Mammary epithelial cell (primary cell): ENCODE measurements at regions not wholly inside any gene's neighbourhood (a gene's known extent, or its start where the extent isn't known, plus 50 kb on each side); places are given as distances from the start of the nearest gene placed in this dataset.

Experiments
- CTCF ChIP-seq, 2 donors: IDR thresholded peaks in 1 of 2; conservative IDR thresholded peaks in 1 of 2; 2 replicates each; pipeline ENCODE4 v1.5.1; 2011 to 2012; ENCODE audit warnings: inconsistent platforms in 2 of 2, low read length in 2 of 2, mild to moderate bottlenecking in 2 of 2, control low read depth in 1 of 2, low read depth in 1 of 2; ENCODE audit not compliant: insufficient read depth in 1 of 2; ENCODE audit errors: extremely low read depth in 1 of 2
- EZH2 ChIP-seq: IDR thresholded peaks from 2 replicates; pipeline ENCODE4 v1.6.1; 2012; ENCODE audit warnings: low read length, inconsistent platforms, borderline replicate concordance

DNA sequence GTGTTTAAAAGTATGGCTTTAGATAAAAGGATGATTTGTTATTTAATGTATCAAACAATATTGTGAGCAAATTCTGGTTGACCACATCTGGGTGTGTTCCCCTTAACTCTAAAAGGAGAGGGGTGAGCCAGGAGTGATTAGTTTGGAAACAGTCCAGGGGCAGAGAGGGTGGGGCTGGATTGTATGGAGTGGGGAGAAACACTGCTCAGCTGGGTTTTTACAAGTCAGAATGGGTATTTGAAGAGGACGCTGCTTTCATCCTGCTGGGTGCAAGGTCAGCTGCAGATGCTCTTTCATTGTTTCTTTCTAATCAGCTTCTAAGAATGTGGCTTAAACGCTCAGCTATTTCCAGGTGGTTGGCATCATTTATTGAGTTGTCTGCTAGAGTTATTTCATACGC is 82.8 kb upstream of the LIMCH1 start:
- no peak for TF ChIP-seq EZH2
- TF ChIP-seq CTCF (conservative IDR thresholded peaks at IDR 0.05 in 1 of 2, IDR thresholded peaks at IDR 0.05 in 1 of 2; ENCODE audit: extremely low read depth in 1 of 2, insufficient read depth in 1 of 2, low read depth in 1 of 2, low read length in 2 of 2): no peak
